ENCODE measurements at regions not wholly inside any gene's neighbourhood (a gene's known extent, or its start where the extent isn't known, plus 50 kb on each side); places are given as distances from the start of the nearest gene placed in this dataset.

DNA sequence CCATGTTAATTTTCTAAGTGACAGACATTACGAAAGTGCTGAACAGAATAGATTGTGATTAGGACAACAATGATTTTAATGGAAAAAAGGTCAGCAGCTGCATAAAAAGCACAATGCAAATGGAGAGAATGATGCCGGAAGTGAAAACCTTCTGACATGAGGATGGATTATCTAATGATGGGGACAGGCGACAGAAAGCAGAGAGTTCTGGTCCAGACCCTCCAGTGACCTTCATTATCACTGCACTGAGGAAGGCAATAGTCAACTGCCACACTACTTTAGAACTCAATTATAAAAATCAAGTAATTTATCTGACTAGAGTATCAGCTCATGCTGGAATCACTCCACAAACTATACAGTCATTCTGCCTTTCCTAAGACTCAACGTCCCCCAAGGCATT is 746.1 kb upstream of the EPHA5 start:
- H3K36me3 ChIP-seq (replicated peaks; ENCODE audit: insufficient read depth, low read length) = no peaks in the 10 kb centered on the region
- H2AFZ ChIP-seq (ENCODE audit: low read length) = no peak overlapping the region
- DNase-seq = no peak
- H3K9me3 ChIP-seq (replicated peaks; ENCODE audit: insufficient read depth, low read length) = no peaks in the 10 kb centered on the region
- H3K27me3 ChIP-seq (replicated peaks; ENCODE audit: insufficient read depth, low read length) = no peaks in the 10 kb centered on the region
- no peaks in the 10 kb centered on the region for H3F3A ChIP-seq (ENCODE audit: insufficient read depth, low read length)
- no peak overlapping the region for H3K4me2 ChIP-seq (ENCODE audit: low read depth, low read length)
- H3K79me2 ChIP-seq (ENCODE audit: low read length) = no peaks in the 10 kb centered on the region
- no peak overlapping the region for H3K4me3 ChIP-seq (ENCODE audit: low read length)
- no peak overlapping the region for H3K27ac ChIP-seq (ENCODE audit: low read length)
- TF ChIP-seq CTCF (IDR thresholded peaks at IDR 0.05; ENCODE audit: low read length) (no peak), EZH2phosphoT487 (IDR thresholded peaks at IDR 0.05; ENCODE audit: low read length) (no peak), EZH2 (optimal IDR thresholded peaks at IDR 0.05; ENCODE audit: low read depth, low read length) (no peak)
- H3K9me2 ChIP-seq (replicated peaks; ENCODE audit: insufficient read depth, low read length) = no peaks in the 10 kb centered on the region
- H3K9ac ChIP-seq (ENCODE audit: low read length) = no peak overlapping the region
- H4K20me1 ChIP-seq (ENCODE audit: insufficient read depth, low read length) = no peaks in the 10 kb centered on the region
- no peaks in the 10 kb centered on the region for H3K4me1 ChIP-seq (ENCODE audit: low read length)

DNA sequence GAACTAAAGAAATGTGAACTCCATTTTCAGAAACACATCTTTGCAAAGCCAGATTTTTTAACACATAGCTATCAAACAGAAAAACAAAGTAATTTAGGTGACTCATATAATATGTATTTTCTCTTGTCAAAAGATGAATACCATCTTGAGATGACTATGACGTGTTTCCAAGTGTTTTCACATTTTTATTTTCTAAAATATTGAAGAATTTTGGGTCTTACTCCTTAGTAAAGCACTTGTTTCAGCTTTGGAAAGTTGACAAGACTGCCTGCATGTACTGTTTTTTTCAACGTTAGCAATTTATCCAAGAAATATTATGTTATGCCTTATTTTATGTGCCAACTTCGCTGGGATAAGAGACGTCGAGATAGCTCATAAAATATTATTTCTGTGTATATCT is 733.9 kb upstream of the EPHA5 start:
- H3K4me3 ChIP-seq (ENCODE audit: low read length) = no peak overlapping the region
- no peaks in the 10 kb centered on the region for H3K27me3 ChIP-seq (replicated peaks; ENCODE audit: insufficient read depth, low read length)
- no peaks in the 10 kb centered on the region for H3K9me3 ChIP-seq (replicated peaks; ENCODE audit: insufficient read depth, low read length)
- no peaks in the 10 kb centered on the region for H4K20me1 ChIP-seq (ENCODE audit: insufficient read depth, low read length)
- DNase-seq = no peak
- H2AFZ ChIP-seq (ENCODE audit: low read length) = no peak overlapping the region
- no peak overlapping the region for H3K27ac ChIP-seq (ENCODE audit: low read length)
- H3F3A ChIP-seq (ENCODE audit: insufficient read depth, low read length) = no peaks in the 10 kb centered on the region
- no peak overlapping the region for H3K9ac ChIP-seq (ENCODE audit: low read length)
- H3K9me2 ChIP-seq (replicated peaks; ENCODE audit: insufficient read depth, low read length) = no peaks in the 10 kb centered on the region
- no peaks in the 10 kb centered on the region for H3K4me1 ChIP-seq (ENCODE audit: low read length)
- H3K79me2 ChIP-seq (ENCODE audit: low read length) = no peaks in the 10 kb centered on the region
- H3K4me2 ChIP-seq (ENCODE audit: low read depth, low read length) = no peak overlapping the region
- TF ChIP-seq EZH2phosphoT487 (IDR thresholded peaks at IDR 0.05; ENCODE audit: low read length) = no peak
- no peak for TF ChIP-seq CTCF (IDR thresholded peaks at IDR 0.05; ENCODE audit: low read length)
- TF ChIP-seq EZH2 (optimal IDR thresholded peaks at IDR 0.05; ENCODE audit: low read depth, low read length) = no peak
- H3K36me3 ChIP-seq (replicated peaks; ENCODE audit: insufficient read depth, low read length) = no peaks in the 10 kb centered on the region

DNA sequence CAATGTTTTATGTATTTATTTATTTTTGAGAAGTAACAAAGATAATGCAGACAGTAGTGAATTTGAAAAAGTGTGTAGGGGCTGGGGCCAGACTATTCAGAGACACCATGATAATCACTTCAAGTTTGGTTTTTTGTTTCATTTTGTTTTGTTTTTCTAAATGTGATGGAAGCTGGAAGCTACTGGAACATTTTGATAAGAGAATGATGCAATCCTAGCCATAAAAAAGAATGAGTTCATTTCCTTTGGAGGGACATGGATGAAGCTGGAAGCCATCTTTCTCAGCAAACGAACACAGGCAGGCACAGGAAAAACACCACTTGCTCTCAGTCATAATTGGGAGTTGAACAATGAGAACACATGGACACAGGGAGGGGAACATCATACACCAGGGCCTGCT is 706.6 kb upstream of the EPHA5 start:
- Histone ChIP-seq H3K4me1 (ENCODE audit: low read length) (no peaks in the 10 kb centered on the region), H3K9me2 (replicated peaks; ENCODE audit: insufficient read depth, low read length) (no peaks in the 10 kb centered on the region), H3K9ac (ENCODE audit: low read length) (no peak overlapping the region), H3K79me2 (ENCODE audit: low read length) (no peaks in the 10 kb centered on the region), H3K4me2 (ENCODE audit: low read depth, low read length) (no peak overlapping the region), H3K36me3 (replicated peaks; ENCODE audit: insufficient read depth, low read length) (no peaks in the 10 kb centered on the region), H4K20me1 (ENCODE audit: insufficient read depth, low read length) (no peaks in the 10 kb centered on the region), H3K4me3 (ENCODE audit: low read length) (no peak overlapping the region), H2AFZ (ENCODE audit: low read length) (no peak overlapping the region), H3K27ac (ENCODE audit: low read length) (no peak overlapping the region), H3K9me3 (replicated peaks; ENCODE audit: insufficient read depth, low read length) (no peaks in the 10 kb centered on the region), H3K27me3 (replicated peaks; ENCODE audit: insufficient read depth, low read length) (no peaks in the 10 kb centered on the region), H3F3A (ENCODE audit: insufficient read depth, low read length) (no peaks in the 10 kb centered on the region)
- no peak for DNase-seq
- no peak for TF ChIP-seq EZH2 (optimal IDR thresholded peaks at IDR 0.05; ENCODE audit: low read depth, low read length)
- no peak for TF ChIP-seq EZH2phosphoT487 (IDR thresholded peaks at IDR 0.05; ENCODE audit: low read length)
- no peak for TF ChIP-seq CTCF (IDR thresholded peaks at IDR 0.05; ENCODE audit: low read length)

Data from MM.1S (cell line).